Aorta (tissue), 5 donors: ENCODE measurements at regions not wholly inside any gene's neighbourhood (a gene's known extent, or its start where the extent isn't known, plus 50 kb on each side); places are given as distances from the start of the nearest gene placed in this dataset.
"Not testable (repeated sequence)": the region's sequence is repeated elsewhere in the genome, so short reads cannot be mapped to it uniquely, and the experiment has no call there.

Experiments
- ATAC-seq: fragments of 200-7000 bp; cut with Tn5 transposase; one replicate; pipeline ENCODE4 v1.9.1; 2022; ENCODE audit warnings: moderate library complexity; ENCODE audit not compliant: low FRiP score
- DNase-seq, 2 donors: peaks; one replicate each; pipeline ENCODE4 v3.0.0-alpha.2; 2020
- H3K27ac ChIP-seq, 2 donors: one replicate each; pipeline ENCODE4 v1.5.1; 2013; ENCODE audit warnings: low read length in 2 of 2, mild to moderate bottlenecking in 2 of 2, moderate library complexity in 2 of 2, control low read depth in 1 of 2, inconsistent platforms in 1 of 2, low read depth in 1 of 2
- H3K27me3 ChIP-seq, 2 donors: one replicate each; pipeline ENCODE4 v1.6.1; 2013; ENCODE audit warnings: control low read depth in 1 of 2, low read length in 1 of 2, mild to moderate bottlenecking in 1 of 2, moderate library complexity in 1 of 2; ENCODE audit not compliant: insufficient read depth in 2 of 2, control insufficient read depth in 1 of 2
- H3K36me3 ChIP-seq, 2 donors: one replicate each; pipeline ENCODE4 v1.6.1; 2013; ENCODE audit warnings: control low read depth in 1 of 2, low read length in 1 of 2, mild to moderate bottlenecking in 1 of 2; ENCODE audit not compliant: insufficient read depth in 2 of 2, control insufficient read depth in 1 of 2
- H3K4me1 ChIP-seq, 2 donors: one replicate each; pipeline ENCODE4 v1.6.1; 2013; ENCODE audit warnings: low read length in 2 of 2, control low read depth in 1 of 2, mild to moderate bottlenecking in 1 of 2, moderate library complexity in 1 of 2; ENCODE audit not compliant: insufficient read depth in 2 of 2, control insufficient read depth in 1 of 2
- H3K4me3 ChIP-seq, 2 donors: one replicate each; pipeline ENCODE4 v1.5.1; 2013; ENCODE audit warnings: low read length in 2 of 2, control low read depth in 1 of 2, mild to moderate bottlenecking in 1 of 2
- H3K9me3 ChIP-seq: one replicate; pipeline ENCODE4 v1.6.1; 2013; ENCODE audit warnings: mild to moderate bottlenecking, low read length; ENCODE audit not compliant: control insufficient read depth
- whole genome bisulfite sequencing, 2 donors: extraction: QIAGEN DNeasy Blood & Tissue Kit; methylation state at CpG; one replicate each; pipeline ENCODE4 v1.1.7; 2013; 5-methylcytosine and 5-hydroxymethylcytosine counted together
- intact Hi-C, 2 donors: fragments of 100-400 bp; cut with DNase I; formaldehyde crosslinking; loops; one replicate each; pipeline versions ENCODE4 v1.14.2 to v1.15.0; 2022
- donor health status: healthy with polysubstance abuse.
- donor health status: Bipolar disorder and iron deficiency.
- donor health status: DM: no; HTN: no; CAD: no.
- donor health status: DM: no; HTN: no; CAD: no.
- donor health status: DM: yes; HTN: yes; CAD: no.

DNA sequence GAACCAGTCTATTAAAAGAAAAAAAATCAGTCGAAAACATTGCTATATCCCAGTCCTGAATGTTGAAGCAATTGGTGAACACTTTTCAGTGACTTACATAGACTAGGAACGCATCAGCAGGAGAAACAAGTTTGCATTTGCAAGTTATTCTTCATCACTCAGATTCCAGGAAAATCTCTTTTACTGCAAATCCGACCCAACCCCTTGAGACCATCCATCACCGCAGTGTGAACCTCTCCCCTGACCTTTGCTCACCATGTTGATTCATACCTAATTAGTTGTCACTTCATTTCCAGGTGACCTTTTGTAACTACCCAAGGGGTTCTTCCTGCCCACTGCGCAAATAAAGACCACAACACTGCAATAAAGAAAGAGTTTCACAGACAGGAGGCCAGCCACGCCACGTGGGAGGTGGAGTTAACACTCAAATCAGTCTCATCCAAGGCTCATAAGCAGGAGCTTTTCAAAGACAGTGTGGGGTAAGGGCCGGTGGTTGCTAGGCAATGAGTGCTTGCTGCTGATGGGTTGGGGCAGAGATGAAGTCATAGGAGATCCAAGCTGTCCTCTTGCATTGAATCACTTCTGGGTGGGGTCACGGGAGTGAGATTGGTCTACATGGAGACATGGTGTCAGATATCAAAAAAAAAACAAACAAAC is 241.3 kb upstream of the TMEM132C start:
- 43 to 58% methylated on average over 9 of the region's 9 CpGs for WGBS, 2 donors
- intact Hi-C loops: no loop called here
- no peak overlapping the region for H3K4me3 ChIP-seq
- no peaks in the 10 kb centered on the region for H3K36me3 ChIP-seq
- H3K27me3 ChIP-seq: no peaks in the 10 kb centered on the region
- ATAC-seq (peak; percentile 14), DNase-seq (no peak)
- H3K27ac ChIP-seq: no peak overlapping the region
- H3K9me3 ChIP-seq: no peaks in the 10 kb centered on the region
- H3K4me1 ChIP-seq: no peaks in the 10 kb centered on the region

DNA sequence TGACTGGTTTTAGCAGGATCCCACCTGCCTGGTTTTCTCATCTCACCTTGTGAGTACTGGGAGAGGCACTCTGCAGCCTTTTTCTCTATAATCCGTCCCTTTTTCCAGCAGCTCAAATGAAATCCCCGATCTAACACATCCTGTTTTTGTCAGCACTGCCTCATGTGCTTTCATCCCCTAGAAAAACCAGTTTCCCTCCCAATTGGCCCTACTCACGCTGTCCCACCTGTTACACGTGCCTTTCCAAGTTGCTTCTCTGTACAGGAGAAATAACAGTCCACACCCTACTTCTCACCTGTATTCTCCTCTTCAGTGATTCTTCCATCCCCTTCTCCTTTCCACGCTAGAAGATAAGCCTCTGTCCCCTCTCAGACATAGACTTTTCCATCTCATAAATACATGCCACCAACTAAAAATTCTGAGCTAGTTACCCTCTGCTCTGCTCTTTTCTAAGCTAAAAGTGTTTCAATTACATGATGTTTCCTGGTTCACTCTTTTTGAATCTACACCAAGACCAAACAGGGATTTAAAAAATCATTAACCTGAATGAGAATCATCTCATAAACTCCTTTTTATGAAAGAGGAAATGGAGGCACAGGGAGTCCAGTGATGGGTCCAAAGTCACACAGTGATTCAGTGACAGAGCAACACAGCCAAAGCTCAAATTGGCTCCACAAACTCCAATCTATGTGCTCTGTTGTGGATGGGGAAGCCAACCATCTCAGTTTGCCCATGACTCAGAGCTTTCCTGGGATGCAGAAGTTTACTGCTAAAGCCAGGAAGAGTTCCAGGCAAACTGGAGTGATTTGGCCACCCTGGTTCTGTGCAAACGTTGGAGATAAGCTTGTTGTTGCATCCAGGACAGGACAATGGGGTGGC is 240.0 kb upstream of the TMEM132C start:
- intact Hi-C loops: no loop called here
- Histone ChIP-seq H3K4me1 (no peaks in the 10 kb centered on the region), H3K27ac (no peak overlapping the region), H3K27me3 (no peaks in the 10 kb centered on the region), H3K9me3 (no peaks in the 10 kb centered on the region), H3K4me3 (no peak overlapping the region), H3K36me3 (no peaks in the 10 kb centered on the region)
- DNase-seq (no peak), ATAC-seq (no peak)
- WGBS, 2 donors: 65% methylated on average over 6 of the region's 6 CpGs

DNA sequence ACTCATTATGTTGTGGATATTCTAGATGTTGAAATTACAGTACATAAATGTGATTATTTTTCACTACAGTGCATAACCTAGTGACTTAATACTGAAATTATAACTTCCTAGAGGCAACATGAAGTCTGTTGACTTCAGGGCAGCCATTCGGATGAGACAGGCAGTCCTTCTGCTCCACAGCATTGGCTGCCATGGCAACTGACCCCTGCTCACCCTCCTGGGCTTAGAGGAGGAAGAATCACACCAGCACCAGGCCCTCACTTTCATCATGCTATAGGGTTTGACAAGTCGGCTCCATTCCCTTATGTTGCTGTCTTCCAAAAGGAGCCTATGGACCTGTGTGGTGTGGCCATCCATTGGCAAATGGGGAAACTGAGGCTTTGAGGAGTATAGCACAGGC is 233.5 kb upstream of the TMEM132C start:
- no peaks in the 10 kb centered on the region for H3K4me1 ChIP-seq
- no peaks in the 10 kb centered on the region for H3K36me3 ChIP-seq
- intact Hi-C loops: no loop called here
- ATAC-seq (no peak), DNase-seq (no peak)
- no peaks in the 10 kb centered on the region for H3K27me3 ChIP-seq
- no peak overlapping the region for H3K27ac ChIP-seq
- 43 to 67% methylated on average over 2 of the region's 2 CpGs for WGBS, 2 donors
- peaks cover 2% of the 10 kb centered on the region for H3K9me3 ChIP-seq
- no peak overlapping the region for H3K4me3 ChIP-seq

DNA sequence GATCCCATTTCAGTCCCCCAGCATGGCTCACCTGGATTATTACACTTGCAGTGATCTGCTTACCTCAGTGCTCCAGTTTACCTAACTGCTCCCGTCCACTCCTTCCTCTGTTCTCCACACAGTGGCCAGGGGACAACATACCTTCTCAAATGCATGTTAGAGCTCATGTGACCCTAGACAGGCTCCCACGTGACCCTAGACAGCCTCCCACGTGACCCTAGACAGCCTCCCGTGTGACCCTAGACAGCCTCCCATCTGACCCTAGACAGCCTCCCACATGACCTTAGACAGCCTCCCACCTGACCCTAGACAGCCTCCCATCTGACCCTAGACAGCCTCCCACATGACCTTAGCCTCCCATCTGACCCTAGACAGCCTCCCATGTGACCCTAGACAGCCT is 226.0 kb upstream of the TMEM132C start:
- Histone ChIP-seq H3K4me3 (no peak overlapping the region), H3K27me3 (no peaks in the 10 kb centered on the region), H3K4me1 (no peaks in the 10 kb centered on the region), H3K36me3 (no peaks in the 10 kb centered on the region), H3K9me3 (no peaks in the 10 kb centered on the region), H3K27ac (no peak overlapping the region)
- intact Hi-C loops: no loop called here
- DNase-seq: no peak
- no peak for ATAC-seq
- WGBS, 2 donors: 91 to 93% methylated on average over 4 of the region's 4 CpGs

DNA sequence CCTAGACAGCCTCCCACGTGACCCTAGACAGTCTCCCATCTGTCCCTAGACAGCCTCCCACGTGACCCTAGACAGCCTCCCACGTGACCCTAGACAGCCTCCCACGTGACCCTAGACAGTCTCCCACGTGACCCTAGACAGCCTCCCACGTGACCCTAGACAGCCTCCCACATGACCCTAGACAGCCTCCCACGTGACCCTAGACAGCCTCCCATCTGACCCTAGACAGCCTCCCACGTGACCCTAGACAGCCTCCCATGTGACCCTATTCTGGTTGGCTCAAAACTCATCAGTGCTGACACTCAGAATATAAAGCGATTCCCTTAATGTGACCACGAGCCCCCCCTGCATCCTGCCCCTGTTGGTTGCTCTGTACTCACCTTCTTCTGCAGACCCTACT is 224.7 kb upstream of the TMEM132C start:
- H3K9me3 ChIP-seq, H3K4me3 ChIP-seq, DNase-seq, H3K27me3 ChIP-seq, H3K4me1 ChIP-seq, intact Hi-C loops, H3K27ac ChIP-seq, H3K36me3 ChIP-seq, ATAC-seq: not testable (repeated sequence)
- WGBS, 2 donors: 93 to 95% methylated on average over 10 of the region's 10 CpGs

DNA sequence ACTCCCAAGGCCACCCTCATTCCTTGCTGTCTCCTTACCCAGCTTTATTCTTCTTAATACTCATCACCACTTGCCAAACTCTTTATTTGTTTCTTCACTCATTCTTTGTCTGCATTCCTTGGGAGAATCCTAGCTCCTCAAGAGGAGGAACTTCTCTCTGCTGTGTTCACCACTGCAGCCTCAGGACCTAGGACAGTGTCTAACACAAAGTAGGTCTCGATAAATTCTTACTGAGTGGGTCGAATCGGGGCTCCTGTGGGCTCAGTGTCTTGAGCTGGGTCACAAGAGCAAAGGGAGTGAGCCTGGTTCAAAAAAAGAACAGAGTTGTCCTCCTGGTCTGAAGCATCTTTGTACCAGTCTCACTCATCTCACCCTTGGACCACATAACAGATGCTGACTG is 224.1 kb upstream of the TMEM132C start:
- WGBS, 2 donors: 86 to 88% methylated on average over 3 of the region's 3 CpGs
- no peak for ATAC-seq
- no peaks in the 10 kb centered on the region for H3K4me1 ChIP-seq

GRCh38 chr12:128043317-128043716 is 223.7 kb upstream of the TMEM132C start:
- H3K27ac ChIP-seq: no peak overlapping the region
- H3K4me1 ChIP-seq: no peaks in the 10 kb centered on the region
- intact Hi-C loops: no loop called here
- H3K36me3 ChIP-seq: no peaks in the 10 kb centered on the region
- no peaks in the 10 kb centered on the region for H3K27me3 ChIP-seq
- no peak for DNase-seq
- 82 to 86% methylated on average over 7 of the region's 7 CpGs for WGBS, 2 donors
- no peak for ATAC-seq
- no peak overlapping the region for H3K4me3 ChIP-seq
- no peaks in the 10 kb centered on the region for H3K9me3 ChIP-seq

More for the DNA sequence above, 224.1 kb upstream of the TMEM132C start:
- no peaks in the 10 kb centered on the region for H3K27me3 ChIP-seq
- DNase-seq: no peak
- intact Hi-C loops: no loop called here
- no peaks in the 10 kb centered on the region for H3K9me3 ChIP-seq
- no peak overlapping the region for H3K27ac ChIP-seq
- H3K36me3 ChIP-seq: no peaks in the 10 kb centered on the region
- H3K4me3 ChIP-seq: no peak overlapping the region

GRCh38 chr12:128047266-128048060 is 219.5 kb upstream of the TMEM132C start:
- no peak for DNase-seq
- WGBS, 2 donors: 87 to 90% methylated on average over 3 of the region's 3 CpGs
- ATAC-seq: no peak
- Histone ChIP-seq H3K4me1 (no peaks in the 10 kb centered on the region), H3K27ac (no peak overlapping the region), H3K4me3 (no peak overlapping the region), H3K27me3 (no peaks in the 10 kb centered on the region), H3K9me3 (no peaks in the 10 kb centered on the region), H3K36me3 (no peaks in the 10 kb centered on the region)
- intact Hi-C loops: no loop called here
